Stimulated activated effector memory CD8-positive, alpha-beta T cell treated with anti-CD3 and anti-CD28 coated beads, Interleukin-12 subunit alpha, Interleukin-12 subunit beta, amount 100 ng/mL, for 72 hours (primary cell): ENCODE measurements at regions not wholly inside any gene's neighbourhood (a gene's known extent, or its start where the extent isn't known, plus 50 kb on each side); places are given as distances from the start of the nearest gene placed in this dataset.

Experiments
- ATAC-seq: fragments of 150-1000 bp; cut with Tn5 transposase; 2 replicates; pipeline ENCODE4 v1.10.0; 2021
- DNase-seq, 2 donors: peaks; one replicate each; pipeline ENCODE4 v3.0.0; 2021 to 2022; ENCODE audit warnings: low spot score in 2 of 2
- H3K27ac Mint-ChIP-seq: one replicate; pipeline ENCODE4 v1.8.0; 2022; ENCODE audit warnings: mild to moderate bottlenecking, mixed read lengths
- H3K36me3 Mint-ChIP-seq: one replicate; pipeline ENCODE4 v1.8.0; 2022; ENCODE audit warnings: mild to moderate bottlenecking, mixed read lengths
- H3K4me1 Mint-ChIP-seq: one replicate; pipeline ENCODE4 v1.8.0; 2022; ENCODE audit warnings: mixed read lengths
- H3K4me3 Mint-ChIP-seq: one replicate; pipeline ENCODE4 v1.8.0; 2022; ENCODE audit warnings: mild to moderate bottlenecking, mixed read lengths
- H3K9me3 Mint-ChIP-seq: one replicate; pipeline ENCODE4 v1.8.0; 2022; ENCODE audit warnings: mixed read lengths

GRCh38 chr6:108746836-108747575, 101.2 kb upstream of the ARMC2 start:
- no peak overlapping the region for H3K4me3 Mint-ChIP-seq

GRCh38 chr6:108748055-108748454, 100.2 kb upstream of the ARMC2 start:
- peaks cover 4% of the 10 kb centered on the region for H3K4me1 Mint-ChIP-seq
- H3K36me3 Mint-ChIP-seq: no peaks in the 10 kb centered on the region
- no peak for DNase-seq

More at GRCh38 chr6:108746836-108747575, 101.2 kb upstream of the ARMC2 start:
- H3K9me3 Mint-ChIP-seq: no peaks in the 10 kb centered on the region
- no peaks in the 10 kb centered on the region for H3K36me3 Mint-ChIP-seq
- no peak for ATAC-seq
- H3K4me1 Mint-ChIP-seq: peaks cover 4% of the 10 kb centered on the region
- H3K27ac Mint-ChIP-seq: no peak overlapping the region
- DNase-seq: no peak

GRCh38 chr6:108748959-108749358, 99.3 kb upstream of the ARMC2 start:
- DNase-seq (no peak), ATAC-seq (no peak)
- H3K4me3 Mint-ChIP-seq: no peak overlapping the region
- H3K27ac Mint-ChIP-seq: no peak overlapping the region
- H3K36me3 Mint-ChIP-seq: no peaks in the 10 kb centered on the region
- no peaks in the 10 kb centered on the region for H3K9me3 Mint-ChIP-seq
- peaks cover 4% of the 10 kb centered on the region for H3K4me1 Mint-ChIP-seq

More at GRCh38 chr6:108748055-108748454, 100.2 kb upstream of the ARMC2 start:
- Mint-ChIP-seq H3K9me3 (no peaks in the 10 kb centered on the region), H3K4me3 (no peak overlapping the region), H3K27ac (no peak overlapping the region)
- ATAC-seq: peak; percentile 80

GRCh38 chr6:108750801-108751200, 97.4 kb upstream of the ARMC2 start:
- no peak overlapping the region for H3K4me3 Mint-ChIP-seq
- H3K4me1 Mint-ChIP-seq: peaks cover 4% of the 10 kb centered on the region
- DNase-seq: no peak
- H3K9me3 Mint-ChIP-seq: no peaks in the 10 kb centered on the region
- H3K36me3 Mint-ChIP-seq: no peaks in the 10 kb centered on the region
- H3K27ac Mint-ChIP-seq: no peak overlapping the region
- ATAC-seq: no peak

- Mint-ChIP-seq H3K4me3 (no peak overlapping the region), H3K27ac (no peak overlapping the region), H3K36me3 (no peaks in the 10 kb centered on the region), H3K9me3 (no peaks in the 10 kb centered on the region), H3K4me1 (peaks cover 4% of the 10 kb centered on the region)
- ATAC-seq: no peak
- DNase-seq: no peak
These were observed 96.9 kb upstream of the ARMC2 start for GRCh38 chr6:108751282-108751681.

GRCh38 chr6:108751851-108752732, 96.1 kb upstream of the ARMC2 start:
- no peaks in the 10 kb centered on the region for H3K9me3 Mint-ChIP-seq
- no peak for DNase-seq

GRCh38 chr6:108752733-108753590, 95.3 kb upstream of the ARMC2 start:
- ATAC-seq: no peak
- no peaks in the 10 kb centered on the region for H3K36me3 Mint-ChIP-seq
- H3K27ac Mint-ChIP-seq: no peak overlapping the region
- no peaks in the 10 kb centered on the region for H3K9me3 Mint-ChIP-seq
- peaks cover 1% of the 10 kb centered on the region for H3K4me1 Mint-ChIP-seq
- no peak overlapping the region for H3K4me3 Mint-ChIP-seq
- no peak for DNase-seq

More at GRCh38 chr6:108751851-108752732, 96.1 kb upstream of the ARMC2 start:
- no peak overlapping the region for H3K4me3 Mint-ChIP-seq
- peaks cover 4% of the 10 kb centered on the region for H3K4me1 Mint-ChIP-seq
- no peak for ATAC-seq
- H3K27ac Mint-ChIP-seq: no peak overlapping the region
- no peaks in the 10 kb centered on the region for H3K36me3 Mint-ChIP-seq

GRCh38 chr6:108755257-108756240, 92.7 kb upstream of the ARMC2 start:
- H3K27ac Mint-ChIP-seq: no peak overlapping the region
- ATAC-seq (peak; percentile 39), DNase-seq (no peak)
- no peaks in the 10 kb centered on the region for H3K4me1 Mint-ChIP-seq
- H3K4me3 Mint-ChIP-seq: no peak overlapping the region
- no peaks in the 10 kb centered on the region for H3K36me3 Mint-ChIP-seq
- no peaks in the 10 kb centered on the region for H3K9me3 Mint-ChIP-seq

- DNase-seq (no peak), ATAC-seq (no peak)
- no peaks in the 10 kb centered on the region for H3K36me3 Mint-ChIP-seq
- H3K27ac Mint-ChIP-seq: no peak overlapping the region
- H3K4me3 Mint-ChIP-seq: no peak overlapping the region
- H3K4me1 Mint-ChIP-seq: peaks cover 3% of the 10 kb centered on the region
- no peaks in the 10 kb centered on the region for H3K9me3 Mint-ChIP-seq
These were observed 90.9 kb upstream of the ARMC2 start for GRCh38 chr6:108757357-108757756.

GRCh38 chr6:108758884-108759283, 89.3 kb upstream of the ARMC2 start:
- Mint-ChIP-seq H3K4me3 (no peak overlapping the region), H3K4me1 (peaks cover 6% of the 10 kb centered on the region), H3K9me3 (no peaks in the 10 kb centered on the region), H3K27ac (no peak overlapping the region), H3K36me3 (no peaks in the 10 kb centered on the region)
- ATAC-seq (no peak), DNase-seq (no peak)

GRCh38 chr6:108760126-108761050, 87.8 kb upstream of the ARMC2 start:
- no peak overlapping the region for H3K27ac Mint-ChIP-seq
- peaks cover 6% of the 10 kb centered on the region for H3K4me1 Mint-ChIP-seq
- H3K9me3 Mint-ChIP-seq: no peaks in the 10 kb centered on the region
- H3K4me3 Mint-ChIP-seq: no peak overlapping the region
- no peaks in the 10 kb centered on the region for H3K36me3 Mint-ChIP-seq
- DNase-seq (no peak), ATAC-seq (no peak)

- H3K4me1 Mint-ChIP-seq: peaks cover 6% of the 10 kb centered on the region
- H3K9me3 Mint-ChIP-seq: no peaks in the 10 kb centered on the region
- H3K4me3 Mint-ChIP-seq: no peak overlapping the region
- H3K36me3 Mint-ChIP-seq: no peaks in the 10 kb centered on the region
- no peak for ATAC-seq
- DNase-seq: no peak
- H3K27ac Mint-ChIP-seq: no peak overlapping the region
These were observed 85.8 kb upstream of the ARMC2 start for GRCh38 chr6:108762394-108762793.

- Mint-ChIP-seq H3K4me1 (peaks cover 13% of the 10 kb centered on the region), H3K36me3 (no peaks in the 10 kb centered on the region), H3K4me3 (no peak overlapping the region), H3K9me3 (no peaks in the 10 kb centered on the region), H3K27ac (no peak overlapping the region)
- ATAC-seq (no peak), DNase-seq (no peak)
These were observed 84.2 kb upstream of the ARMC2 start for GRCh38 chr6:108763931-108764579.
